Keratinocyte (primary cell): ENCODE measurements at regions not wholly inside any gene's neighbourhood (a gene's known extent, or its start where the extent isn't known, plus 50 kb on each side); places are given as distances from the start of the nearest gene placed in this dataset.

Experiments used
- DNase-seq: peaks from one replicate; pipeline ENCODE4 v3.0.0-alpha.2; 2011; ENCODE audit warnings: low read depth, missing footprints, low spot score
- FAIRE-seq: peaks from 2 replicates; lab custom pipeline; 2011; peaks lifted over from hg19 to GRCh38; lab: Jason Lieb, UNC
- H2AFZ ChIP-seq: 2 replicates; pipeline ENCODE4 v1.6.0; 2012; ENCODE audit warnings: low read length, control low read depth, inconsistent platforms; ENCODE audit not compliant: control insufficient read depth
- H3K27ac ChIP-seq: 2 replicates; pipeline ENCODE4 v1.5.1; 2011; ENCODE audit warnings: low read length; ENCODE audit not compliant: control insufficient read depth, insufficient read depth
- H3K27me3 ChIP-seq: 3 replicates; pipeline ENCODE4 v1.6.0; 2011; ENCODE audit warnings: low read length; ENCODE audit not compliant: control insufficient read depth, insufficient read depth; ENCODE audit errors: extremely low read depth
- H3K36me3 ChIP-seq, 2 experiments: 2 replicates in 1 of 2; 3 replicates in 1 of 2; pipeline ENCODE4 v1.5.1; 2011; ENCODE audit warnings: low read length in 2 of 2, mild to moderate bottlenecking in 1 of 2; ENCODE audit not compliant: control insufficient read depth in 2 of 2, insufficient read depth in 2 of 2; ENCODE audit errors: extremely low read depth in 1 of 2
- H3K4me1 ChIP-seq: 3 replicates; pipeline ENCODE4 v1.5.1; 2011; ENCODE audit warnings: low read length; ENCODE audit not compliant: control insufficient read depth, insufficient read depth; ENCODE audit errors: extremely low read depth
- H3K4me2 ChIP-seq: 3 replicates; pipeline ENCODE4 v1.6.0; 2011; ENCODE audit warnings: low read depth, low read length; ENCODE audit not compliant: control insufficient read depth, insufficient read depth; ENCODE audit errors: extremely low read depth
- H3K4me3 ChIP-seq, 3 experiments: fragments of 200-600 bp in 1 of 3; sonication (generic) in 1 of 3; 2 replicates in 2 of 3; 3 replicates in 1 of 3; pipeline ENCODE4 v1.5.1; 2011 to 2016; ENCODE audit warnings: low read length in 3 of 3, mild to moderate bottlenecking in 3 of 3, control low read depth in 2 of 3, inconsistent platforms in 1 of 3, low read depth in 1 of 3, mixed read lengths in 1 of 3, mixed run types in 1 of 3, moderate library complexity in 1 of 3; ENCODE audit not compliant: control insufficient read depth in 2 of 3, insufficient read depth in 2 of 3; ENCODE audit errors: extremely low read depth in 1 of 3
- H3K79me2 ChIP-seq: 2 replicates; pipeline ENCODE4 v1.6.0; 2012; ENCODE audit warnings: low read length; ENCODE audit not compliant: control insufficient read depth, insufficient read depth
- H3K9ac ChIP-seq: 3 replicates; pipeline ENCODE4 v1.6.0; 2011; ENCODE audit warnings: low read length; ENCODE audit not compliant: control insufficient read depth, insufficient read depth; ENCODE audit errors: extremely low read depth
- H3K9me1 ChIP-seq: 3 replicates; pipeline ENCODE4 v1.6.0; 2011; ENCODE audit warnings: low read length; ENCODE audit not compliant: control insufficient read depth, insufficient read depth; ENCODE audit errors: extremely low read depth
- H3K9me3 ChIP-seq: 2 replicates; pipeline ENCODE4 v1.5.1; 2012; ENCODE audit warnings: low read depth, low read length; ENCODE audit not compliant: control insufficient read depth
- H4K20me1 ChIP-seq: 3 replicates; pipeline ENCODE4 v1.6.0; 2011; ENCODE audit warnings: low read length; ENCODE audit not compliant: control insufficient read depth, insufficient read depth; ENCODE audit errors: extremely low read depth
- EZH2 ChIP-seq: IDR thresholded peaks from one replicate; pipeline ENCODE4 v1.6.1; 2012; ENCODE audit warnings: inconsistent platforms, mild to moderate bottlenecking, low read length, moderate library complexity
- dilution Hi-C: fragments of 300-500 bp; cut with MboI; formaldehyde crosslinking; loops from one replicate; pipeline ENCODE4 v1.7.0; 2020; ENCODE audit warnings: low sequenced_read_pairs; ENCODE audit not compliant: extremely low pct_ligation_motif_present
- TF ChIP-seq, protein P1 (sequence below), 3 experiments: IDR thresholded peaks in 1 of 3; conservative IDR thresholded peaks in 1 of 3; optimal IDR thresholded peaks in 1 of 3; 2 replicates in 2 of 3; 3 replicates in 1 of 3; pipeline versions ENCODE3 to v1.5.1; 2011; ENCODE audit warnings: low read length in 3 of 3, mild to moderate bottlenecking in 3 of 3, moderate library complexity in 2 of 3, control low read depth in 1 of 3, inconsistent platforms in 1 of 3; ENCODE audit not compliant: insufficient read depth in 2 of 3; ENCODE audit errors: extremely low read depth in 1 of 3

DNA sequence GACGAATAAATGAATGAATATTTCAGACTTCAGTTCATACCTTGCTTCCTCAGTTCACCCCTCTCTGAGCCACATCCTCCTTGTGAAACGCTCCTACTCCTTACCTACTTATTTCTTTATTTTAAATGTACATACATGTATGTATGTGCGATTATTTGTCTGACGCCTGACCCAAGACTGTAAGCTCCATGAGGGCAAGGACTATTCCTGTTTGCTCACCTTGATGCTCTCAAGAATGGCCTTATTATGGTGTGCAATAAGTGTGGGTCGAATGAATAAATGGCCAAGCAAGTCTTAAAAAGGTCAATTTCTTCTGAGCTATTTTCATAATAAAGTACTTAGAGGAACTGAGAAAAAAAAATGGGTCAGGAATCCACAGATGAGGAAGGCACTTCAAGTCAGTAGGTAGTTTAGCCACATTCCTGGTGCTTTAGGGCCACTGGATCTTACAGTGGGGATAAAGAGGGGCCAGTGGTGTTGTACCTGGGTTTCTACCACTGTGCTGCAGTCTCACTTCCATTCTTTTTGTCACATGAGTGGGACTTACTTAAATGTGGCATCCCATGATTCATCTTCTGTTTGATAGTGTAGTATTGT, 74.7 kb downstream of the SDC1 start:
- Histone ChIP-seq H3K9me1 (no peaks in the 10 kb centered on the region), H3K9ac (no peak overlapping the region), H3K27ac (no peak overlapping the region), H3K79me2 (no peaks in the 10 kb centered on the region), H2AFZ (no peak overlapping the region), H3K27me3 (no peaks in the 10 kb centered on the region), H3K4me3 (no peak overlapping the region), H3K36me3 (no peaks in the 10 kb centered on the region), H3K9me3 (no peaks in the 10 kb centered on the region), H3K4me1 (peaks cover 34% of the 10 kb centered on the region), H3K4me2 (no peak overlapping the region), H4K20me1 (no peaks in the 10 kb centered on the region)
- dilution Hi-C loops, result no loop called here
- no peak for TF ChIP-seq EZH2
- TF ChIP-seq, protein P1, sequence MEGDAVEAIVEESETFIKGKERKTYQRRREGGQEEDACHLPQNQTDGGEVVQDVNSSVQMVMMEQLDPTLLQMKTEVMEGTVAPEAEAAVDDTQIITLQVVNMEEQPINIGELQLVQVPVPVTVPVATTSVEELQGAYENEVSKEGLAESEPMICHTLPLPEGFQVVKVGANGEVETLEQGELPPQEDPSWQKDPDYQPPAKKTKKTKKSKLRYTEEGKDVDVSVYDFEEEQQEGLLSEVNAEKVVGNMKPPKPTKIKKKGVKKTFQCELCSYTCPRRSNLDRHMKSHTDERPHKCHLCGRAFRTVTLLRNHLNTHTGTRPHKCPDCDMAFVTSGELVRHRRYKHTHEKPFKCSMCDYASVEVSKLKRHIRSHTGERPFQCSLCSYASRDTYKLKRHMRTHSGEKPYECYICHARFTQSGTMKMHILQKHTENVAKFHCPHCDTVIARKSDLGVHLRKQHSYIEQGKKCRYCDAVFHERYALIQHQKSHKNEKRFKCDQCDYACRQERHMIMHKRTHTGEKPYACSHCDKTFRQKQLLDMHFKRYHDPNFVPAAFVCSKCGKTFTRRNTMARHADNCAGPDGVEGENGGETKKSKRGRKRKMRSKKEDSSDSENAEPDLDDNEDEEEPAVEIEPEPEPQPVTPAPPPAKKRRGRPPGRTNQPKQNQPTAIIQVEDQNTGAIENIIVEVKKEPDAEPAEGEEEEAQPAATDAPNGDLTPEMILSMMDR (optimal IDR thresholded peaks at IDR 0.05 in 1 of 3, IDR thresholded peaks at IDR 0.05 in 1 of 3, conservative IDR thresholded peaks at IDR 0.05 in 1 of 3; ENCODE audit: extremely low read depth in 1 of 3, insufficient read depth in 2 of 3, low read length in 3 of 3), result no peak
- no peak for FAIRE-seq
- no peak for DNase-seq

DNA sequence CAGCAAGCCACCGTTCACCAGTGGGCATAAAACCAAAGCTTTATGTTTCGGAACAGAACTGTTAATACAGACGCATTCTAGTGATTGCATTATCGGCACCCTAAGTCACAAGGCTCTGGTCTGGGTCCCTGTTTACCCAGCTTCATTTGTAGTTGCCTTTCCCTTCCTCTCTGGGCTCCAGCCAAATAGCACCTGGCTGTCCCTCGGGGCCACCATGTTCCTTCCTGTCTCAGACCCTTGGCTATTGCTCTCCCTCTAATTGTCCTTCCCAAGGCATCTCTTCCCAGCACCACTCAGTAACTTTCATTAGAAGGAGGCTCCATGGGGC, 75.3 kb downstream of the SDC1 start:
- no peak overlapping the region for H2AFZ ChIP-seq

More for the DNA sequence above, 75.3 kb downstream of the SDC1 start:
- Histone ChIP-seq H3K36me3 (no peaks in the 10 kb centered on the region), H3K9me3 (no peaks in the 10 kb centered on the region), H3K79me2 (no peaks in the 10 kb centered on the region), H3K27me3 (no peaks in the 10 kb centered on the region), H3K9me1 (no peaks in the 10 kb centered on the region), H3K4me3 (no peak overlapping the region), H4K20me1 (no peaks in the 10 kb centered on the region), H3K9ac (no peak overlapping the region), H3K4me2 (no peak overlapping the region), H3K27ac (no peak overlapping the region), H3K4me1 (peaks cover 34% of the 10 kb centered on the region)
- dilution Hi-C loops, result no loop called here
- DNase-seq (no peak), FAIRE-seq (no peak)
- TF ChIP-seq EZH2, result no peak
- TF ChIP-seq, protein P1 (optimal IDR thresholded peaks at IDR 0.05 in 1 of 3, IDR thresholded peaks at IDR 0.05 in 1 of 3, conservative IDR thresholded peaks at IDR 0.05 in 1 of 3; ENCODE audit: extremely low read depth in 1 of 3, insufficient read depth in 2 of 3, low read length in 3 of 3), result no peak
